HepG2 (cell line): ENCODE measurements at regions not wholly inside any gene's neighbourhood (a gene's known extent, or its start where the extent isn't known, plus 50 kb on each side); places are given as distances from the start of the nearest gene placed in this dataset.

Experiments
- ATAC-seq: fragments of 200-7000 bp; cut with Tn5 transposase; 3 replicates; pipeline ENCODE4 v1.9.1; 2020; ENCODE audit warnings: mild to moderate bottlenecking, moderate library complexity
- BruUV-seq: library from RNA; stranded (reverse); fragments of 400-500 nt; replicated peaks from 2 replicates; lab custom pipeline; 2021; lab: Mats Ljungman, UMichigan
- CTCF ChIA-PET: fragments of 300-600 bp; formaldehyde crosslinking; extraction: SDS; loops from one replicate; lab custom pipeline; 2021; ENCODE audit warnings: low total read pairs, inconsistent platforms, low intra/inter-chr PET ratio; lab: Yijun Ruan, JAX
- POLR2A ChIA-PET: fragments of 350-600 bp; sonication (Branson Sonifier 250); formaldehyde crosslinking; loops from one replicate; lab custom pipeline; 2020; ENCODE audit warnings: antibody characterized with exemption, inconsistent platforms; lab: Yijun Ruan, JAX
- DNase-seq: peaks from one replicate; pipeline ENCODE4 v3.0.0-alpha.2; 2015; ENCODE audit warnings: low spot score
- FAIRE-seq: peaks from 3 replicates; lab custom pipeline; 2011; peaks lifted over from hg19 to GRCh38; lab: Jason Lieb, UNC
- H2AFZ ChIP-seq: one replicate; pipeline ENCODE4 v1.6.1; 2011; ENCODE audit warnings: low read length, inconsistent platforms
- H3K27ac ChIP-seq: fragments of 300-600 bp; 3 replicates; pipeline ENCODE4 v1.8.0; 2011; ENCODE audit warnings: mixed run types, mild to moderate bottlenecking, mixed read lengths, low read length, inconsistent platforms; ENCODE audit not compliant: insufficient read depth; ENCODE audit errors: extremely low read length
- H3K27me3 ChIP-seq, 2 experiments: fragments of 200-600 bp in 1 of 2; 2 replicates in 1 of 2; 3 replicates in 1 of 2; pipeline versions ENCODE4 v1.6.0 to v1.8.0; 2011; ENCODE audit warnings: low read length in 2 of 2, mild to moderate bottlenecking in 2 of 2, moderate library complexity in 2 of 2, inconsistent platforms in 1 of 2; ENCODE audit not compliant: insufficient read depth in 2 of 2, control insufficient read depth in 1 of 2
- H3K36me3 ChIP-seq, 2 experiments: fragments of 200-600 bp in 1 of 2; replicated peaks in 1 of 2; 2 replicates in 1 of 2; 3 replicates in 1 of 2; pipeline versions ENCODE4 v1.5.1 to v1.8.0; 2011; ENCODE audit warnings: low read length in 2 of 2, inconsistent platforms in 1 of 2; ENCODE audit not compliant: insufficient read depth in 2 of 2, control insufficient read depth in 1 of 2
- H3K4me1 ChIP-seq: 2 replicates; pipeline ENCODE4 v1.5.1; 2012; ENCODE audit warnings: low read length, inconsistent platforms; ENCODE audit not compliant: insufficient read depth
- H3K4me2 ChIP-seq: 2 replicates; pipeline ENCODE4 v1.6.0; 2011; ENCODE audit warnings: low read depth, low read length, inconsistent platforms
- H3K4me3 ChIP-seq, 3 experiments: fragments of 200-600 bp in 1 of 3; sonication (generic), shearing (Covaris generic) in 1 of 3; replicated peaks in 1 of 3; 2 replicates each; pipeline ENCODE4 v1.5.1; 2011 to 2016; ENCODE audit warnings: low read length in 3 of 3, inconsistent platforms in 2 of 3, low read depth in 2 of 3, mild to moderate bottlenecking in 2 of 3, control low read depth in 1 of 3, mixed read lengths in 1 of 3; ENCODE audit not compliant: insufficient read depth in 1 of 3
- H3K79me2 ChIP-seq: one replicate; pipeline ENCODE4 v1.6.1; 2011; ENCODE audit warnings: low read length, inconsistent platforms; ENCODE audit not compliant: insufficient read depth
- H3K9ac ChIP-seq: 2 replicates; pipeline ENCODE4 v1.6.0; 2011; ENCODE audit warnings: mild to moderate bottlenecking, low read depth, low read length, inconsistent platforms; ENCODE audit not compliant: insufficient read depth
- H3K9me3 ChIP-seq: 2 replicates; pipeline ENCODE4 v1.5.1; 2012; ENCODE audit warnings: mild to moderate bottlenecking, low read length
- H4K20me1 ChIP-seq: 2 replicates; pipeline ENCODE4 v1.6.0; 2011; ENCODE audit warnings: inconsistent platforms, mild to moderate bottlenecking, low read length, moderate library complexity; ENCODE audit not compliant: insufficient read depth
- CBX2 ChIP-seq, 2 experiments: fragments of 200-600 bp in 1 of 2; sonication (generic); formaldehyde crosslinking in 1 of 2; IDR thresholded peaks; 2 replicates each; pipeline versions ENCODE4 v1.7.0 to v1.8.1; 2018 to 2022; ENCODE audit warnings: low read depth in 2 of 2, low read length in 1 of 2, mild to moderate bottlenecking in 1 of 2, missing genetic modification reagents in 1 of 2
- EED ChIP-seq: sonication (generic); formaldehyde crosslinking; IDR thresholded peaks from 2 replicates; pipeline ENCODE4 v1.5.0; 2020; ENCODE audit warnings: mild to moderate bottlenecking, missing genetic modification reagents
- GATA4 ChIP-seq: sonication (generic); IDR thresholded peaks from 2 replicates; pipeline ENCODE4 v1.6.1; 2016; ENCODE audit warnings: antibody characterized with exemption, low read depth, borderline replicate concordance
- HMG20B ChIP-seq: conservative IDR thresholded peaks from 2 replicates; pipeline ENCODE4 v1.6.1; 2016; ENCODE audit warnings: missing genetic modification reagents, missing compliant biosample characterization
- HNRNPUL1 ChIP-seq: fragments of 200-400 bp; formaldehyde crosslinking; IDR thresholded peaks from 2 replicates; pipeline ENCODE4 v1.6.1; 2017; ENCODE audit warnings: low read depth, mild to moderate bottlenecking, low read length, moderate library complexity
- HOXD1 ChIP-seq: sonication (generic); formaldehyde crosslinking; IDR thresholded peaks from 2 replicates; pipeline ENCODE4 v1.5.0; 2020; ENCODE audit warnings: missing genetic modification reagents
- KDM2A ChIP-seq: sonication (generic); formaldehyde crosslinking; IDR thresholded peaks from 2 replicates; pipeline ENCODE4 v1.4.0; 2020; ENCODE audit warnings: low read depth, missing genetic modification reagents, borderline replicate concordance
- MTA3 ChIP-seq: sonication (generic); formaldehyde crosslinking; IDR thresholded peaks from 2 replicates; pipeline ENCODE4 v1.4.0; 2020; ENCODE audit warnings: missing genetic modification reagents
- MYC ChIP-seq: sonication (generic); formaldehyde crosslinking; IDR thresholded peaks from 2 replicates; pipeline ENCODE4 v1.9.0; 2021; ENCODE audit warnings: missing genetic modification reagents, borderline replicate concordance
- NFE2 ChIP-seq: sonication (generic); formaldehyde crosslinking; IDR thresholded peaks from 2 replicates; pipeline ENCODE4 v1.4.0; 2020; ENCODE audit warnings: missing genetic modification reagents
- SRSF4 ChIP-seq: fragments of 200-400 bp; formaldehyde crosslinking; IDR thresholded peaks from one replicate; pipeline ENCODE4 v1.6.1; 2018; ENCODE audit warnings: mild to moderate bottlenecking, low read depth, low read length, moderate library complexity; ENCODE audit not compliant: poor library complexity, severe bottlenecking
- ZBTB7B ChIP-seq: sonication (generic); formaldehyde crosslinking; IDR thresholded peaks from 2 replicates; pipeline ENCODE4 v1.4.0; 2020; ENCODE audit warnings: missing genetic modification reagents
- WGBS: methylation state at CpG from one replicate; pipeline ENCODE4 v1.1.6; 2017; ENCODE audit warnings: low lambda C conversion rate; 5-methylcytosine and 5-hydroxymethylcytosine counted together
- in situ Hi-C: cut with HindIII; loops from 2 replicates; pipeline ENCODE4 v1.10.0; 2017; ENCODE audit warnings: low pct_unique_long_range_greater_than_20kb; ENCODE audit not compliant: extremely low pct_ligation_motif_present
- intact Hi-C: fragments of 100-400 bp; cut with micrococcal nuclease; formaldehyde crosslinking; loops from one replicate; pipeline ENCODE4 v1.10.0; 2022; ENCODE audit not compliant: unreplicated experiment

DNA sequence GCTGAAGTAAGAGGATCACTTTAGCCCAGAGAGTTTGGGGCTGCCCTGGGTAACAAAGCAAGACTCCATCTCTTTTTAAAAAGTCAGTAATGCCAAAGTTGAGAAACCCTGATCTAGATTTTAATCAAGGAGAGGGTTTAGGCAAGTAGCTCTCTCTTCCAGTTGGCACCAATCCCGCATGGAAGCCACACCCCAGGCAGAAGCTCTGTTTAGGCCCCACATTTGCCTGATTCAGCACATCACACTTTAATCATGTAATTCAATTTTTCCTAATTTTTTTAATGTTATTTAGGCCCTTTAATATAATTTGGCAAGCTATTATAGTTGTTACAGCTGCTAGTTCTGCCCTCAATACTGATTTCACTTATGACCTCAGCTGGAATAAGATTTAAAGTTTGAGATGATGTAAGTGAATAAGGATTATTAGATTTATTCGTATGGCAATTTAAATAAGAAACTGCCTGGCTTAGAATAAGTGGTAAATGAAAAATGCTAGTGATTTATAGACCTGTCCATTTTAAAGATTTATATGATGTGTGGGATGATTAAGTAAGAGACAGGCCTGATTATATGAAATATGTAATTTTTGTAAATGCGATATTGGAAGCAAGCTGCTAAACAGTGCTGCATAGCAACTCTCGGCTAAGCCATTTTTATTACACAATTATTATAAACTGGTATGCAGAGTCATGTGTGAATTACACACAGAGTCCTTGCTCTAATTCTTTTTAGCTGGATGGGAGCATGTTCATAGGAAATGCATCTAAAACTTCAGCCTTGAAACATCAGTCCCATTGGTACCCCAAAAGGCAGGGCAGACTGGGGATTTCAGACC, 80.2 kb upstream of the NFE2L3 start:
- DNase-seq (no peak), ATAC-seq (no peak), FAIRE-seq (no peak)
- TF ChIP-seq MYC (CRISPR knock-in tag) (no peak), ZBTB7B (CRISPR knock-in tag) (no peak), CBX2 (IDR thresholded peaks at IDR 0.05; ENCODE audit: low read depth, low read length) (no peak), CBX2 (CRISPR knock-in tag; IDR thresholded peaks at IDR 0.05; ENCODE audit: low read depth) (no peak), HOXD1 (CRISPR knock-in tag) (no peak), HNRNPUL1 (no peak), EED (no peak), NFE2 (CRISPR knock-in tag) (no peak), GATA4 (no peak), KDM2A (no peak), MTA3 (CRISPR knock-in tag) (no peak), HMG20B (CRISPR knock-in tag) (no peak), SRSF4 (no peak)
- POLR2A ChIA-PET, result no interaction called here
- peaks cover 1 to 5% of the 10 kb centered on the region in 2 experiments; a peak in 2 of 5 replicates for H3K27me3 ChIP-seq
- WGBS, result 71% methylated on average over 4 of the region's 4 CpGs
- in situ Hi-C loops, result no loop called here
- CTCF ChIA-PET, result no interaction called here
- no peaks in the 10 kb centered on the region for H3K36me3 ChIP-seq
- H3K79me2 ChIP-seq, result no peaks in the 10 kb centered on the region
- intact Hi-C loops, result no loop called here
- no peaks in the 10 kb centered on the region for H4K20me1 ChIP-seq
- no peaks in the 10 kb centered on the region for H3K9me3 ChIP-seq
- no peak overlapping the region for H3K27ac ChIP-seq
- peaks cover 15% of the 10 kb centered on the region for H3K4me1 ChIP-seq
- no peak overlapping the region for H3K4me2 ChIP-seq
- BruUV-seq, result no TSS peak
- H3K9ac ChIP-seq, result no peak overlapping the region
- no peak overlapping the region for H3K4me3 ChIP-seq
- no peak overlapping the region for H2AFZ ChIP-seq
